ENCODE measurements at regions not wholly inside any gene's neighbourhood (a gene's known extent, or its start where the extent isn't known, plus 50 kb on each side); places are given as distances from the start of the nearest gene placed in this dataset.

- TF ChIP-seq CTCF (IDR thresholded peaks at IDR 0.05) (no peak), EP300 (IDR thresholded peaks at IDR 0.05) (no peak), POLR2A (IDR thresholded peaks at IDR 0.05; ENCODE audit: low read depth) (no peak), POLR2AphosphoS5 (IDR thresholded peaks at IDR 0.05) (no peak)
Observed at GRCh38 chr6:22112461-22112860, 184.4 kb downstream of the PRL start.

Data from esophagus muscularis mucosa (tissue), 4 donors.